DOHH2 (cell line): ENCODE measurements at regions not wholly inside any gene's neighbourhood (a gene's known extent, or its start where the extent isn't known, plus 50 kb on each side); places are given as distances from the start of the nearest gene placed in this dataset.

Experiments used
- H3F3A ChIP-seq: fragments of 200-600 bp; sonication (generic), shearing (Covaris generic); 2 replicates; pipeline ENCODE4 v1.6.0; 2016; ENCODE audit warnings: antibody characterized with exemption, mild to moderate bottlenecking; ENCODE audit not compliant: control insufficient read depth, insufficient read depth
- H3K27ac ChIP-seq: fragments of 200-600 bp; sonication (generic); 2 replicates; pipeline ENCODE4 v1.5.1; 2014; ENCODE audit warnings: low read depth, mild to moderate bottlenecking, low read length, moderate library complexity
- H3K27me3 ChIP-seq: fragments of 200-600 bp; sonication (generic); 2 replicates; pipeline ENCODE4 v1.6.1; 2014; ENCODE audit warnings: mild to moderate bottlenecking, low read length, mixed read lengths; ENCODE audit not compliant: control insufficient read depth
- H3K36me3 ChIP-seq: fragments of 200-600 bp; sonication (generic); 2 replicates; pipeline ENCODE4 v1.6.1; 2014; ENCODE audit warnings: mild to moderate bottlenecking, low read length, moderate library complexity, mixed read lengths; ENCODE audit not compliant: control insufficient read depth
- H3K4me1 ChIP-seq: fragments of 200-600 bp; sonication (generic); 2 replicates; pipeline ENCODE4 v1.6.1; 2014; ENCODE audit warnings: mild to moderate bottlenecking, low read length, mixed read lengths; ENCODE audit not compliant: control insufficient read depth
- H3K4me2 ChIP-seq: fragments of 200-600 bp; sonication (generic); 2 replicates; pipeline ENCODE4 v1.6.0; 2014; ENCODE audit warnings: mild to moderate bottlenecking, low read length, moderate library complexity
- H3K4me3 ChIP-seq: fragments of 200-600 bp; sonication (generic); 2 replicates; pipeline ENCODE4 v1.5.1; 2014; ENCODE audit warnings: mild to moderate bottlenecking, low read length, mixed read lengths
- H3K79me2 ChIP-seq: fragments of 200-600 bp; sonication (generic); 2 replicates; pipeline ENCODE4 v1.6.1; 2014; ENCODE audit warnings: mild to moderate bottlenecking, low read length, mixed read lengths; ENCODE audit not compliant: control insufficient read depth
- H3K9me2 ChIP-seq: fragments of 200-600 bp; sonication (generic); replicated peaks from 2 replicates; pipeline ENCODE4 v1.6.1; 2014; ENCODE audit warnings: mild to moderate bottlenecking, low read length, mixed read lengths; ENCODE audit not compliant: control insufficient read depth
- H3K9me3 ChIP-seq: fragments of 200-600 bp; sonication (generic); 2 replicates; pipeline ENCODE4 v1.6.1; 2014; ENCODE audit warnings: antibody characterized with exemption, low read length, mixed read lengths; ENCODE audit not compliant: control insufficient read depth, insufficient read depth
- H4K20me1 ChIP-seq: fragments of 200-600 bp; sonication (generic); 2 replicates; pipeline ENCODE4 v1.6.0; 2014; ENCODE audit warnings: low read depth, mild to moderate bottlenecking, antibody characterized with exemption, low read length, moderate library complexity; ENCODE audit not compliant: control insufficient read depth, insufficient read depth
- EZH2phosphoT487 ChIP-seq: fragments of 200-600 bp; sonication (generic); IDR thresholded peaks from 2 replicates; pipeline ENCODE4 v1.6.1; 2017; ENCODE audit warnings: borderline replicate concordance, mild to moderate bottlenecking, antibody characterized with exemption, low read length, moderate library complexity, mixed read lengths
- TF ChIP-seq, protein P1 (sequence below): fragments of 200-600 bp; sonication (generic); IDR thresholded peaks from one replicate; pipeline ENCODE4 v1.5.1; 2014; ENCODE audit warnings: antibody characterized with exemption, mild to moderate bottlenecking, low read depth, low read length; ENCODE audit not compliant: poor library complexity, severe bottlenecking

DNA sequence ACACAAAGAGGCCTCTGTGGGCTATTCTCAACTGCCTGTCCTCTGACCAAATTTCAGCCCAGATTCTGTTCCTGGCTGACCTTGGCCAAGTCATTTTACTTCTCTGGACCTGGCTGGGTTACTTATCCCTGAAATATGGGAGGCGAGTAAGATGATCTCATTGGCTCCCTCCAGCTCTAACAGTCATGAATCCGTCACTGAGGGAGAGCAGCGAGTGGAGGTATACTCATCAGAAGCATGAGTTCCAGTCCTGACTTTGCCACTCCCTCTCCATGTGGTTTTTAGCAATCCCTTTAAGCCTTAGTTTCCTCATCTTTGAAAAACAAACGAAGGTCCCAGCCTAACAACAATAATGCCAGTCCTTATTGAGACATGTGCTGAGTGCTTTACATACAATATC, 63.5 kb downstream of the CCDC185 start:
- Histone ChIP-seq H3K4me2 (no peak overlapping the region), H3K27me3 (no peaks in the 10 kb centered on the region), H3K4me3 (no peak overlapping the region), H3F3A (no peaks in the 10 kb centered on the region), H3K9me3 (no peaks in the 10 kb centered on the region), H3K79me2 (no peaks in the 10 kb centered on the region), H3K9me2 (no peaks in the 10 kb centered on the region; the same call in 1 of the 2 replicates), H3K36me3 (no peaks in the 10 kb centered on the region), H3K4me1 (no peaks in the 10 kb centered on the region), H4K20me1 (no peaks in the 10 kb centered on the region), H3K27ac (no peak overlapping the region)
- no peak for TF ChIP-seq EZH2phosphoT487
- TF ChIP-seq, protein P1, sequence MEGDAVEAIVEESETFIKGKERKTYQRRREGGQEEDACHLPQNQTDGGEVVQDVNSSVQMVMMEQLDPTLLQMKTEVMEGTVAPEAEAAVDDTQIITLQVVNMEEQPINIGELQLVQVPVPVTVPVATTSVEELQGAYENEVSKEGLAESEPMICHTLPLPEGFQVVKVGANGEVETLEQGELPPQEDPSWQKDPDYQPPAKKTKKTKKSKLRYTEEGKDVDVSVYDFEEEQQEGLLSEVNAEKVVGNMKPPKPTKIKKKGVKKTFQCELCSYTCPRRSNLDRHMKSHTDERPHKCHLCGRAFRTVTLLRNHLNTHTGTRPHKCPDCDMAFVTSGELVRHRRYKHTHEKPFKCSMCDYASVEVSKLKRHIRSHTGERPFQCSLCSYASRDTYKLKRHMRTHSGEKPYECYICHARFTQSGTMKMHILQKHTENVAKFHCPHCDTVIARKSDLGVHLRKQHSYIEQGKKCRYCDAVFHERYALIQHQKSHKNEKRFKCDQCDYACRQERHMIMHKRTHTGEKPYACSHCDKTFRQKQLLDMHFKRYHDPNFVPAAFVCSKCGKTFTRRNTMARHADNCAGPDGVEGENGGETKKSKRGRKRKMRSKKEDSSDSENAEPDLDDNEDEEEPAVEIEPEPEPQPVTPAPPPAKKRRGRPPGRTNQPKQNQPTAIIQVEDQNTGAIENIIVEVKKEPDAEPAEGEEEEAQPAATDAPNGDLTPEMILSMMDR = no peak

DNA sequence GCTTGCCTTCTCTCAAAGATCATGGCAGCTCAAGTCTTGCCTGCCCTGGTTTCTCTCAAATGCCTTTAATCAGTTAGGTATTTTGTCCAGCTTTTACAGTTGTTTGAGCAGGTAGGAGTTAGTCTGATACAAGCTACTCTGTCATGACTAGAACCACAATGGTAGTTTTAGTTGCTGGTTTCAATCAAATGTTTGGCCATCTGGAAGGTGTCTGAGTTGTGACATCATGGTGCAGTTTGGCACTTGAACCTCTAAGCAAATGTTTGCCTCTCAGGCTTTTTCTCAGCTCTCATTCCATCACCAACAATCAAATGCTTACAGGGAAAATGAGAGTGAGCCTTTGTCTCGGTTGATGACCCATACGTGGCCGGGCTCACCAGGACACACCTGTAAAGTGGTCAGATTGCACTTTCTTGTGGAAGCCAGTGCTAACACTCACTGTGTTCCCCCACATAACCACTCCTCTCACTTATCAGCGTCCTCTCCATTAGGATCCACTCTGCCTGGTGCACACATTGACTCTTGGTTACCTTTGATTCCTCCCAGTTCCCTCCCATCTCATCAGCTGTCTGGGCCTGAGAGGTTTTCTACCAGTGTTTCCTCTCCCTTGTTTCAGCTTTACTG, 67.5 kb downstream of the CCDC185 start:
- no peaks in the 10 kb centered on the region; the same call in 1 of the 2 replicates for H3K27me3 ChIP-seq
- H3K4me2 ChIP-seq = no peak overlapping the region
- no peaks in the 10 kb centered on the region for H3F3A ChIP-seq
- no peaks in the 10 kb centered on the region for H4K20me1 ChIP-seq
- H3K27ac ChIP-seq = no peak overlapping the region
- no peaks in the 10 kb centered on the region for H3K36me3 ChIP-seq
- no peaks in the 10 kb centered on the region for H3K4me1 ChIP-seq
- no peaks in the 10 kb centered on the region; the same call in 1 of the 2 replicates for H3K9me2 ChIP-seq
- H3K79me2 ChIP-seq = no peaks in the 10 kb centered on the region
- H3K4me3 ChIP-seq = no peak overlapping the region
- no peaks in the 10 kb centered on the region for H3K9me3 ChIP-seq
- no peak for TF ChIP-seq EZH2phosphoT487
- TF ChIP-seq, protein P1 = no peak

DNA sequence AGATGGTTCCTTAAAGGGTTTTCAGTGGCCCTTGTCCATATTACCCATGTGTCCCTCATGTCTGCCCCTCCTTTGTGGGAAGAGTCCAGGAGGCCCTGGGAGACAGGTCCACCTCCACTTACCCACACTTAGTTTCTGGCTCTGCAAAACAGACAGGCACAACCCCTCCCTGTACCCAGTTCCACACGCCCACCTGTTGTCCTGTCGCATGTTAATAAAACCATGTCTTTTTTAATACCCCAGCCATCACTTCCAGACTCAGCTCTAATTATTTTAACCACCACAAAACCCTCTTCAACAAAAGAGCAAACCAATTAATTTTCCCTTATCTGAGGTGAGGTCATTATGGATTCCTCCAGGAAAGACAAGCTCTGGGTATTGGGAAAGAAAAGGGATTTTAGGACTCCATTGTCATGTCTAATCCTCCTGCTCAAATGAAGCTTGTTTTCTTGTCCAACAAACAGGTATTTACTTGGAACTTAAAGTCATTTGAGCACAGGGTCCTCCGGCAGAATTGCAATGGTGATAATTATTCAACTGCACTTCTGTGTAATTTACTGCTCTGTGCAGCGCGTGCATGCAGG, 68.9 kb downstream of the CCDC185 start:
- Histone ChIP-seq H3K9me3 (no peaks in the 10 kb centered on the region), H3F3A (no peaks in the 10 kb centered on the region), H3K4me3 (no peak overlapping the region), H3K4me1 (no peaks in the 10 kb centered on the region), H3K79me2 (no peaks in the 10 kb centered on the region), H3K27me3 (no peaks in the 10 kb centered on the region; the same call in 1 of the 2 replicates), H3K36me3 (no peaks in the 10 kb centered on the region), H3K4me2 (no peak overlapping the region), H3K9me2 (no peaks in the 10 kb centered on the region; the same call in 1 of the 2 replicates), H4K20me1 (no peaks in the 10 kb centered on the region), H3K27ac (no peak overlapping the region)
- TF ChIP-seq, protein P1 = no peak
- no peak for TF ChIP-seq EZH2phosphoT487
